HG02938 (cell line): ENCODE measurements at regions not wholly inside any gene's neighbourhood (a gene's known extent, or its start where the extent isn't known, plus 50 kb on each side); places are given as distances from the start of the nearest gene placed in this dataset.

Experiments used
- ATAC-seq: cut with Tn5 transposase; IDR thresholded peaks from one replicate; pipeline ENCODE4 v1.9.1; 2021; ENCODE audit warnings: mild to moderate bottlenecking, moderate library complexity; ENCODE audit not compliant: unreplicated experiment

DNA sequence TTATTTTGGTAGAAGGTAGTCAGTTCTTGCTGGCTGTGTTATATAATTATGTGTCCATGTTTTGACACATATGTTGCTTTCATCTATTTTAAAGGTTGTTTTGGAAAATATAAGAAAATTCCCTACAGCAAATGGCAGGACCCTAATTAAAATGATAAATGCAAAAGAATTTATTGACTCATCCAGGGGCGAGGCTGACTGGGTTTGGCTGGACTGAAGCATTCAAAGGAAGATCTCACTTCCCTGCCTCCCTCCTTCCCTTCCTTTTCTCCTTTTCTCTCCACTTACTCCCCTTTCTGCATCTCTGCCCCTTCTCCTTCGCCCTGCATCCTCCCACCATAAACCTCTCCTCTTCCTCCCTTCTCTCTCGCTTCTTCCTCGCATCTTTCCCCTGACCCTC, 129.6 kb downstream of the SNAPC1 start:
- no peak for ATAC-seq

DNA sequence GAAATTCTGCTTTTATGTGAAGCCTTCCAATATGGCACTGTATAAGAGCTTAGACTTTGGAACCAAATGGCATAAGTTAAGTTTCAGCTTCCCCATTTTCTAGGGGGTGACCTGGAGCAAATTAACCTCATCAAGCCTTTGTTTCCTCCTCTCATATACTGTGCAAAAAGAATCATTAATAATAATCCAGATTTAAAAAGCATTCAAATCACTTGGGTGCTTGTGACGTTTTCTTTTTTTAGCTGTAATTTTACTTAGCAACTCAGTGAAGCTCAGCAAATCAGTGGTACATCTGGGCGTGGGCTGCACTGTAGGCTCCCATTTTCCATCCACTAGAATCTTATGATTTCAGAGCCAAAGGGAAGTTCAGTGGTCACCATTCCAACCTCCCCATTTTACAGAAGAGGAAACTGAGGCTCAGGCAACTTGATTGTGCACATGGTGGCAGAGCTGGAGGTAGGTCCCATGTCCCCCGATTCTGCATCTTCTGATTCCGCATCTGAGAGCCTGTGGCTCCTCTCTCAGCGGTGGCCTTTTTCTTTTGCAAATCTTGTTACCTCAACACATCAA, 131.2 kb downstream of the SNAPC1 start:
- no peak for ATAC-seq

DNA sequence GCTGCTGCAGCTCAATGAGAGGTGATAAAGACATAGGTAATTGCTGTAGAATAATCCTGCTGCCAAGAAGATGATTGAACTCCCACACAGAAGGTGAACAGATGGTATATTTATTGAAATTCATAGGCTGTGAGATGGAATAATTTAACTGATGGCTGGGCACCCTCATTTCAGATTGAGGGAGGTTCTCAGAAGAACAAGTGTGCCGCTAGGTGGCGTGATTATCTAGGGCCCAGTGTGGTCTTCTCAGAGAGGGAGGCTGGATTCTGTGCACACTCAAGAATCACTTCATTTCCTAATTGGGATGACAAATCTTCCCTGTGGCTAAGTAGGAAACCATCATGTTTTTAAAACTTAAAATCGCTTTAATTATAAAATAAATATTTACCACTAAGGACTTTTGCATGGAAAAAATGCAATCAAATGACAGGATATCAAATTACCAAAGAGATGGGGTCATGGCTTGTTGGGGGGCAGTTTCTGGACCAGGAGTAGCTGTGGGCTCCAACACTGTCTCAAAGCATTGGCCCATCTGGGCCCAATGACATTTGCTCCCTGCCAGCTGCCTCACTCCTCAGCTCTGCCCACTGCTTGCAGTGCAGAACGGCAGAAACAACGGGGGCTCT, 132.3 kb downstream of the SNAPC1 start:
- ATAC-seq: no peak

DNA sequence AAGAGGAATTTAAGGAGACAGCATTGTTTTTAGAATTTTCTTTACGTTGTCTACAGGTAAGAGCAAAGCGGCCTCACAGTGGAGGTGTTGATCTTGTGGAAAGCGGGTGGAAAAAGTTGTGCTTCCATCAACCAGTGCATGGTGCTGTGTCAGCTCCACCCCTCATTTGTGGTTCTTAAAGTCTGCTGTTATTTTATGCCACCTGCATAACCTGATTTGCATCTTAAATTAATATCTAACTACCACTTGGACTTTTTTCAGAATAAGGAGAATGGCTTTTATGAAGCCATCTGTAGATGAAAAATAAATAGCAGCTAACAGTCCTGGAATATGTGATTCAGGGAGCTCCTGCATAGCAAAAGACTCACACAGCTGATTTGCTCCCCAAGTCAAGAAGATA, 135.1 kb downstream of the SNAPC1 start:
- no peak for ATAC-seq

DNA sequence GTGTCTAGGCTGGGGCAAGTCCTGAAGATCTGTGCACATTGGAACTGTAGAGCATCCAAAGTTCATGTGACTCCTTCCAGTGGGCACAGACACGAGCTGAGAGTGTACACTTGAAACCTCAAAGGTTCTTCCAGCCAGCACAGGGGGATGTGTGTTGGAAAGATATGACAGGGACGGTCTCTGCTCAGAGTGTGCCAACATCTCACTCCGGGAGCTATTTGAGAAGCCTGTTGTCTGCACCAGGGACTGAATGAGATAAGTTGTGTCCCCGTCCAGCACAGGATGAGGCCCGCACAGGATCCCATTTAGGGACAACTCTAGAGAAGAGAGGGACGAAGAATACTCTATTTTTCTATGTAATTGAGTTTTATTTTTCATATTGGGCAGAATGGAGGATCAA, 136.3 kb downstream of the SNAPC1 start:
- ATAC-seq: no peak

DNA sequence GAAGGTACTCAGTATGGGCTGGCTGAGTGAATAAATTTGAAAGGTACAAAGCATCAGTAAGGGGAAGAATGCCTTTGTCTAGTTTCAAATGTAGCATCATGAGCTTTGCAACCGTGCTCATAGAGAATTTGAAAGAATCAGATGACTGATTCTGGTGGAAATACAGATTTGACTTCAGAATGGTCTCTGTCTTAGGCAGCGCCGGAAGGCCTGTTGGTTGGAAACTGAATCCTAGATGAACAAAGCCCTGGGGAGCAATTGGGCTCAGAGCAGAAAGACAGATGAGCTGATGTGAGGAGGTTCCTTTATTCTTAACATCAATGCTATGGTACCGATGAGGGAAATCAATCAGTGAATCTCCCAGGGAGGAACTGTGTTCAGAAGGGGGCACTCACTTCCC, 137.3 kb downstream of the SNAPC1 start:
- ATAC-seq: no peak

DNA sequence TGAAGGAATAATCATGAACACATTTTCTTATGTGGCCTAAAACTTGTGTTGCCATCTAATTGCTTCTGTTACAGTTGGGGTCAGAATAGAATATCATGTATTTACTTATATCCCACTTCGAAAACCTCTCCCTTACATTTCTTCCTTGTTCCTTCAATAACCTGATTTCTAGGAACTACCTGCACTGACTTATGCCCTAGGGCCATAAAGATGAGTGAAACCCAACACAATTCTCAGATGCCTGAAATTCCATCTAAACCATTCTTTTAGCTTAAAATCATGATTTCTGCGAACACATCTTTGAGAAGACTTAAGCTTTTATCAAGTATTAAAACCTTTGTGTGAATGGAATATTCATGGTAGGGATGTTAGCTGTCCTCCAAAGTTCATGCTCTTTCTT, 142.7 kb downstream of the SNAPC1 start:
- ATAC-seq: no peak

DNA sequence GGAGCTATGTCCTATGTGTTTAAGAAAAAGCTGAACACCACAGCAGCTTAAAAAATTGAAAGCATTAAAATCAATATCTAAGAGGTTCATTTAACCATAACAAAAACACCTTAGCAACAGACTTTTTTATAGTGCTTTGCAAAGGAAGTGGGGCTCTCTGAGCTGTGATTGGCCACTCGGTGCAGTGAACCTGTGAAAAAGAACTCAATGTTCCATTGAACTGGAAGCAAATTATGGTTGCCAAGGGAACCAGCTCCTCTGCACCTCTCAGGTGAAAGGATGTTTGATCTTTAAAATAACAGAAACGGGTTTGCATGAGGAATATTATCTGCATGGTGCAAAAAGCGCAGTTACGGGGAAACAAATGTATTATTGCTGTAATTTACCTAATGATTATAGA, 149.4 kb downstream of the SNAPC1 start:
- no peak for ATAC-seq

DNA sequence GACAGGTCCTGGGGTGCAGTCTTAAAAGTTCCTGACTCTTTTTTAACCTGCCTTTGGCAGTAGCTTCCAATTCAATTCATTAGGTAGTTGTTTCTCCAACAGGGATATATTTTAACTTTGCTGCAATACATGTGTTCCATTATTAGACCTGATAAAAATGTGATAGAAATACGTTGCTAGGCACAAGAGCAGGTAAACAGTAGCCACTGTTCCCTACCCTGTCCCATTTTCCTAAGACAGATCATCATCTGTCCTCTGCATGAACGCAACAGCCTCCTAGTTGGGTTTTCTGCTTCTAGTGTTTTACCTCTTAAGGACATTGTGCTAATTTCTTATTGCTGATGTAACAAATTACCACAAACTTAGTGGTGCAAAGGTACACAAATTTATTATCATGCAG, 156.8 kb downstream of the SNAPC1 start:
- no peak for ATAC-seq

DNA sequence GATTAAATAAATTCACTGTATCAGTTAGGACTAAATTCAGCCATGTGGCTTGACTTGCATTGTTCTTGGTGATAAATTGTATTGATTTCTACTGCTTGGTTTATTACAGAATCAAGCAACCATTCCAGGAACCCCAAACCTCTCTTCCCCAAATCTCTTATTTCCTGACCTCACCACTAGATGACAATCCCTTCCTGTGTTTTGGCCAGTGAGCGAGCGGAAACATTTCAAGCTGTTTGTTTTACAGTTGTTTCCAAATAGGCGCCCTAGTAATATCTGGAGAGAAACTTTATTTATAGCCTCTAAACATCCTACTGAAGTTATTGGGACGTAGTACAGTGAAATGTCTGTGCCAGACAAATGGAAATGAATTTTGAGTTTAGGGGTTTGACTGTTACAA, 161.1 kb downstream of the SNAPC1 start:
- ATAC-seq: no peak

DNA sequence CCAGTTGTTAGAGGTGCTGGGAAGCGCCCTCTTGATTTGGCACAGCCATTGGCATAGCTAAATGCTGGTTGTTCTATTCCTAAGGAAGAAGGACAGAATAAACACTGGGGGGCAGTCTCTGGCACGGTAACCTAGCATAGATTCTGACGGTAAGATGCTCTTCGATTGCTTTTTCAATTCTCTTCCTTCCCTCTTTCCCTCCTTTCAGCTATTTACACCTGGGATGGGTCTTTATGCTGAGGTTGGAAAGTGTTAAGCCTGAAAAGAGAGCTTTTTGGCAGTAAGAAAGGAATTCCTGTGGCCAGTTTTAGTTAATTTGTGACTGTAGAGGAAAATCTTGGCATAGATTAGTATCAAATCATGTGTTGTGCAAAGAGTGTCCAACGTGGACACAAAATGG, 162.8 kb downstream of the SNAPC1 start:
- no peak for ATAC-seq

DNA sequence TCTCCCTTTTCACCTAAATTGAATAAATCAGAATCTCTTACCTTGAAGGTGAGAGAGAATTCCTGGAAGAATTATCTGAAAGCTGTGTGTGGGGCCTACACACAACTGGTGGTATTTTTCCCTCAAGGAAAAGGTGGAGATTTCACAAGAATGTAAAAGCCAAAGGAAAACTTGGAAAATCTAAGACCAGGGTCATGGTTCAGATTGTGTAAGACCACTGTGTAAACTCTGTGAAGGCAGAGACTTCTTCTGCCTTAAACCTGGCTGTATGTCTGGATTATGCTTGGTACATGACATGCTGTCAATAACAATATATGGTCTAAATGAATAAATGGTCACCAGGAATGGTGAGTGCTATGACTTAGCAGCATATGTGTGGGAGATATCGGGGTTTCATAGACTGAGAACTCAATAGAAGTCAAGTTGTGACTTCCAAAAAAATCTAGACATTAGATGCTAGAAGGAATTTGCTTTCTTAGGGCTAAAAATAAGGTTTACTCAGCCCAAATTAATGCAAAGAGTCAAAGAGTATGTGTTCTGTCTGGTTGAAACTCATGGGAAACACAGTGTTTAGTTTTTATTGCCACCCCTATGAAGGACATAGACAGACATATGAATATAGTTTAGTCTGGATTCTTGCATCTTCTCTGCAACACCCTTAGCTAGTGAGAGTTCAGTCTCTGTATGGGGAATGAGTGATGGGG, 163.7 kb downstream of the SNAPC1 start:
- ATAC-seq: no peak

DNA sequence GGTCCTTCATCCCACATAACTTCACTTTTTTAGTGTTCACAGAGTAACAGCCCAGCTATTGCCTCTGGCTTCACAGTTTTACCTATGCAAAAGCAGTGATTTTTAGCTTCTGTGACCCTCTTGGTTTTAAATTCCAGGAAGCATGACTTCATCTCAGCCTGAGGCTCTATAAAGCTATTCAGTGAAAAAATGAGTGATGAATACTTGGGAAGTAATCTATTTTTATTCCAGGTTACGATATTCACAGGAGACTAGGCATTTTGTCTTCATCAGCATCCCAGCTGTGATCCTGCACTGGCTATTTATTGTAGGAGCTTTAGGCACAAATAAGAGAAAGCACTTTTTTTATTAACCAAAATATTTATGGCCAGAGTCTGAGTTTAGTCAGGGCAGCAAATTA, 164.8 kb downstream of the SNAPC1 start:
- no peak for ATAC-seq

DNA sequence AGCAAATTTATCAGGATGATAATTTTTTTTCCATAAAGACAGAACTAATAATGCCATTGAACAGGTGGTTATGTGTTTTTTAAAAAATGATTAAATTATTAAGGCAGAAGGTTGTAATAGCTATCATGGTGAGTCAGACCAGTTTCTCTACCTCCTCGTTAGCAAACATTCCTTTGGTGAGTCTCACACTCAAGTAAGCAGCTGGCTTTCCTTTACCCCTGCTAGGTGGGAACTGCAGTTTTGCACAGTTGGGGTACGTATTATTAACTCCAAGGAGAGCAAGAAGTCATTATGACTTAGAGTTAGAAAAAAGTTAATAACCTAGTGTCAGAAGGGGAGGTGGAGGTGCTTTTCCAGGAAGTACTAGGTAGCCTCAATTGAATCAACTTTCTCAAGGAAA, 165.3 kb downstream of the SNAPC1 start:
- ATAC-seq: no peak

DNA sequence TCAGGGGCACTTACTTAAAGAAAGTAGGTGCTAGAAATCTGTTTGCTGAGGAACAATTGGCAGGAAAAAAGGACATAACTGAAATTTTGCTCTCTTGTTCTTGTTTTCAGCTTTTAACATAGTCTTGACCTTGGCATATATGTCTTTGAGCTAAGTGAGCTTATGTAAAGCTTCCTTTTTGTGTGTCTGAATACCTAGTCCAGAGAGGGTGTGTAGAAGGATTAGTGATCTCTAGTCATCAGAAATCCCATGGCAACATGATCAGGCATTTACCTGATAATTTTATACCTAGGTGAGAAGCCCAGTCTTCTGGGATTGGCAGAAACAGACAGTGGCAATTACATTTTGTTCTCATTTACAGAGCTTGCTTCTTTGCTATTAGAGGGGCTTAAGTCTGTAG, 166.1 kb downstream of the SNAPC1 start:
- ATAC-seq: no peak

DNA sequence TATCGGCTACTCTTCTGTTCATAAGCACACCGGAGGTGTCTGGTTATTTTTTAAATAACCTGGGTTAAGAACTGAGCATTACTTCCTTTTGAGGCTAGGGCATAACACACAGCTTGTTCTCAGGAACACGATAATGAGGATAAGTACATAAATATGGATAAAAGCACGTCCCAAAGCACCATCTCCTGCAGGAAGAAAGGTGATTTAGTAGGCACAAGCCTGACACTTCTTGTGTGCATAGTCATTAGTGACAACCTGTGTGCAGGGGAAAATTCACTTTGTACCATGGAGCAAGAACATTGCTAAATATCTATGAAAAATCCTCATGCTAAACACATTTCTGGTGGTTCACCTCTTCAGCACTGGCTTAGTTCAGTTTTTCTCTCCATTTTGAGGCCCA, 166.5 kb downstream of the SNAPC1 start:
- no peak for ATAC-seq

DNA sequence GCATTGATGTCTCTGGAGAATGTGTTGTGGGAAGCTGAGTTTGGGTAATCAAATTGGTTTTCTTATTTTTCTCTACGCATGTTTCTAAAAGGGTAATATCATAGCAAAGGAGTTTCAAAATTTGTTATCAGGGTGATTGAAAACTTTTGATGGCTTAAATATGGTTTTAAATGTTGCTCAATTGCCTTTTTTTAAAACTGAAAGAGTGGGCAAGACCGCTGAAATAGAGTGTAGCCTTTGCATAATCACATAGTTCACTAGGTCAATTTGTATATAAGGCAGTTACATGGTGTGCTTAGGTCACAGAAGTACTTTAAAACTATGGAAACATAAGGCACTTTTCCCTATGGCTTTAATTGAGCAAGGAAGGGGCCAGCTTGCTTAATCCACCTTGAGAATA, 167.4 kb downstream of the SNAPC1 start:
- ATAC-seq: no peak

DNA sequence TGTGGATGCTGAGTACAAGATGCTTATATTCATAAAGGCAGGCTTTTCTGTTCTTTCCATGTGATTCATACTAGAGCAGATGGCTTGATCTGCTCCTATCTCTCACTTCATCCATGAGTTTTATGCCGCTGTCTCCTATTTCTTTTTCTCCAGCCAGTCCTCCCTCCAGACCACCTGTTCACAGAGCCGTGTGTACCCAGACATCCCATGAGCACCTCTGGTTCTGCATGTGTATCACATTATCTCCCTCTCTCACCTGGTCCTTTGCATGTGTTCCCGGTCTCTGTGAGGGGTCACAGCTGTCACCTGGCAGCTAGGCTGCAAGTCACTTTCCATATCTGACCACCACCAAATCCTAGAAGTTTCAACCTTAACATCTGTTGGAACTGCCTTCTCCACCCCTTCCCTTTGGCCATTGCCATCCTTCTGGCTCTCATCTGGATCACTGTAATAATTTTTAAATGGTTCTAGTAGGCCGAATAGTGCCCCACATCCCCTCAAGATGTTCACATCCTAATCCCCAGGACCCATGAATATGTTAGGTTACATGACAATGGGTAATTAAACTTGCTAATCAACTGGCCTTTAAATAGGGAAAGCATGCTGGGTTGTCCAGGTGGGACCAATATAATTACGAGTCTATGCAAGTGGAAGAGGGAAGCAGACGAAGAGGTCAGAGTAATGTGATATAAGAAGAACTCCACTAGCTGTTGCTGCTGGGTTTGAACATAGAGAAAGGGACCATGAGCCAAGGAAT, 168.1 kb downstream of the SNAPC1 start:
- ATAC-seq: no peak

DNA sequence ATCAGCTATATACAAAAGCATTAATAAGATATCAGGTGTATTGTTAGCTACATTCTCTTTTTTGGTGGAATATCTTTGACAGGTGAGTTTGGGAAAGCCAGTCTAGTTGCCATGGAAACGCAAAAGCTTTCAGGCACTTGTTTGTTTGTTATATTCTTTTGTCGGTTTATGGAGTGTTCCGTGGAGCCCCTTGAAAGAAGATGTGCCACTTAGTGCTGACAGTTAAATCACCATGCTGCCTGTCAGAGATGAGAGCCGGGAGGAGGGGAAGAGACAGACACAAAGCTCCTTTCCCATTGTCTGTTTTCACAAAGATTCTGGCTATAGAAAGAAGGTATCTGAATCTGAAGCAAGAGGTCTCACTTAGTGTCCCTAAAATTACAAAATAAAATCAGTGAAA, 170.8 kb downstream of the SNAPC1 start:
- ATAC-seq: no peak

DNA sequence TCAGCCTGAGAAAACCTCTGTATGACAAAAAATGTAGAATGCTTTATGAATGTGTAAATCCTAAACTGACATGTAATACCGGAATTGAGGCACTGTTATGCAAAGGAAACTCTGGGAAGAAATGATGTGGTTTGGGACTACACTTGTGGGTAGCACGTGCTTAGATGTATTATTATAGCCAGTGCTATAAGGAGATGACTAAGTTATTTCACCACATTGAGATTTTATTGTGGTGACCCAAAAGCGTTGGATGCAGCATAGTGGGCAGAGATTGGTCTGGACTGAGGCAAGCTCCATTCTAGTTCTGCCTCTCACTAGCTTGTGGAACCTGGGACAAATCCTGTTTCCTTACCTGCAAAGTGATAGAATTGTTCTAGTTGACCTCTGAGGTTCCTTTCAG, 172.2 kb downstream of the SNAPC1 start:
- ATAC-seq: no peak

DNA sequence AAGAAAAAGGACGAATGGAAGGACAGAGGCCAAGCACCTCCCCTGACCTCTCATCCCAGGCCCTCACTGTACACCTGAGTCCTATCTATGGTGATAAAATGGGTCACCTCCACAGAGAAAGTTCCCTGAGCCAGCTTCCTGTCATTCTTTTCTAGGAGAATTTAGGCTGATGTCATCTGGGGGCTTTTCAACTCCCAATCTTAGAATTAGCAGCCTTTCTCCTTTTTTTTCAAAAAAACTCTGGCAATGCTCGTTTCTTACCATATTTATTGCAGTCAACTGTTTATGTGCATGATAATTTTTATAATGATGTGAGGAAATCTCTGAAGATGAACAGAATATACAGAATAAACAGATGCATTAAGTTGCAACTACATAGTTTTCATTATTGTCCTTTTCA, 177.6 kb downstream of the SNAPC1 start:
- no peak for ATAC-seq
